ENCODE measurements at regions not wholly inside any gene's neighbourhood (a gene's known extent, or its start where the extent isn't known, plus 50 kb on each side); places are given as distances from the start of the nearest gene placed in this dataset.

DNA sequence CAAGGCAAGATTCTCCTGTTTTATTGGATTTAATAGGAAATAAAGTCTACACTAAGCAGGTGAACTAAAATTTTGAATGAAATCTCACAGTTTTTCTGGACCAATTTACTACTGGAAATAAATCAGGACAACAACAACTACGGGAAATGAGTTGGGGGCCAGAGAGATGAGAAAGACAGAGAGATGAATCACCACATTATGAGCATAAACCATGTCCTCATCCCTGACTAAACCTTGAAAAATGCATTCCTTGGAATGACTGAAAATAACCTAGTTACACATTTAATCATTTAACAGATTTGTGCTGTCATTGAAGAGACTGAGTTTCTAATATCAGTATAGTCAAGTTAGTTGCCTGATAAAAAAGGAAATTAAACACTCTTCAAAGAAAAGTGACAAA is 608.4 kb upstream of the KCND2 start:
- no peak for TF ChIP-seq CTCF (IDR thresholded peaks at IDR 0.05; ENCODE audit: extremely low read depth, missing control alignments)
- no peak for DNase-seq (ENCODE audit: low spot score)

DNA sequence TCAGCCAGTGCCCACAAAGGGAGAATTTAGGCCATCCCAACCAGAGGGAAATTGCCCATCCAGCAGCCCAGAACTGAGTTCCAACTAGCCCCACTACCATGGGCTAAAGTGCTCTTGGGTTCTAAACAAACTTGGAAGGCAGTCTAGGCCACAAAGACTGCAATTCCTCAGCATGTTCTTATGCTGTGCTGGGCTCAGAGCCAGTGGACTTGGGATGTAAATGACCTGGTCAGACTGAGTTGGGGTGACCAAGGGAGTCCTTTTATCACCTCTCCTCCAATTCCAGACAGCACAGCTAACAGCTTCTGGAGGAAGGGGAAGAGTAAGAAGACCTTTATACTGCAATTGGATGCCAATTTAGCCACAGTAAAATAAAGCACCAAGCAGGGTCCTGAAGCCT is 607.2 kb upstream of the KCND2 start:
- DNase-seq (ENCODE audit: low spot score), result no peak
- no peak for TF ChIP-seq CTCF (IDR thresholded peaks at IDR 0.05; ENCODE audit: extremely low read depth, missing control alignments)

GRCh38 chr7:119681336-119681735 is 591.6 kb upstream of the KCND2 start:
- no peak for TF ChIP-seq CTCF (IDR thresholded peaks at IDR 0.05; ENCODE audit: extremely low read depth, missing control alignments)
- DNase-seq (ENCODE audit: low spot score), result no peak

GRCh38 chr7:119684763-119685162 is 588.2 kb upstream of the KCND2 start:
- no peak for DNase-seq (ENCODE audit: low spot score)
- TF ChIP-seq CTCF (IDR thresholded peaks at IDR 0.05; ENCODE audit: extremely low read depth, missing control alignments), result no peak

DNA sequence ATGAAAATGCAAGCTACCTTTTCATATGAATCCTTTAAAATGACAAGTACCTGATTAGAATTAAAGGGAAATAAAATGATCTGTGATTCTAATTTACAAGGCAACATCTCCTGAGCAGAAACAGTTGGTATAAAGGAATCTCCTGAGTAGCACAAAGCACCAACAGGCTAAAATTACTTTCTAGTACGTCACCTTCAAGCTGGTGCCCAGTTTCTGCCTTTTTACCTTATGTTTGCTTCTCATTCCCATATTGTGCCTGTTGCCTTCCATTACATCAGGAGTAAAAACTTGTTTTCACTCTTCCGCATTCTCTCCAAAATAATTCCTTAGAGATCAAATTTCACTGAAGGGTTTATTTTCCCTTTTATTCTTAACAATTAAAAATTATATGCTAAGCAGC is 587.1 kb upstream of the KCND2 start:
- TF ChIP-seq CTCF (IDR thresholded peaks at IDR 0.05; ENCODE audit: extremely low read depth, missing control alignments), result no peak
- no peak for DNase-seq (ENCODE audit: low spot score)

- no peak for TF ChIP-seq CTCF (IDR thresholded peaks at IDR 0.05; ENCODE audit: extremely low read depth, missing control alignments)
- DNase-seq (ENCODE audit: low spot score), result no peak
These were observed 584.1 kb upstream of the KCND2 start for GRCh38 chr7:119688831-119689230.

DNA sequence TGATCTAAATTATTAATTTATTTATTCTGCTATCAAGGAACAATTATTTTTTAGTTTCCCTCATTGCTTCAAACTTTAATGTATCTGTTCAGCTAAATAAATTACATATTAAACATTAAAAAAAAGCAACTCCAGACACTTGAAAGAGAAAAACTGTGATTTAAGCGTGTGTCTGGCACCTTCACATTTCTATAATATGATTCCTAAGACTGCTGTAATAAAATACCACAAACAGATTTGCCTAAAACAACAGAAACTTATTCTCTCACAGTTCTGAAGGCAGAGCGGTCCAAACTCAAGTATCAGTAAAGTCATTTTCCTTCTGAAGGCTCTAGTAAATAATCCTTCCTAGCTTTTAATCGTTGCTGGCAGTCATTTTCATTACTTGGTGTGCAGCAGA is 580.4 kb upstream of the KCND2 start:
- no peak for DNase-seq (ENCODE audit: low spot score)
- TF ChIP-seq CTCF (IDR thresholded peaks at IDR 0.05; ENCODE audit: extremely low read depth, missing control alignments), result no peak
